ENCODE measurements at regions not wholly inside any gene's neighbourhood (a gene's known extent, or its start where the extent isn't known, plus 50 kb on each side); places are given as distances from the start of the nearest gene placed in this dataset.

- WGBS, 2 donors = 45 to 47% methylated on average over 8 of the region's 8 CpGs
- no peak for DNase-seq (ENCODE audit: low spot score in 2 of 2)
Measured at GRCh38 chr14:76585616-76586015, 175.7 kb upstream of the VASH1 start.

GRCh38 chr14:76589246-76589645 is 172.0 kb upstream of the VASH1 start:
- no peaks in the 10 kb centered on the region for H3K4me1 ChIP-seq
- no peak for TF ChIP-seq EP300 (IDR thresholded peaks at IDR 0.05)
- no peak for TF ChIP-seq CTCF (IDR thresholded peaks at IDR 0.05)
- no peak for TF ChIP-seq POLR2A (IDR thresholded peaks at IDR 0.05)
- no peak overlapping the region for H3K27ac ChIP-seq
- H3K4me3 ChIP-seq = no peak overlapping the region
- DNase-seq (ENCODE audit: low spot score in 2 of 2) = no peak
- no peaks in the 10 kb centered on the region for H3K27me3 ChIP-seq
- WGBS, 2 donors = 94 to 95% methylated on average over 4 of the region's 4 CpGs
- H3K36me3 ChIP-seq = no peaks in the 10 kb centered on the region
- no peaks in the 10 kb centered on the region for H3K9me3 ChIP-seq

More at GRCh38 chr14:76585616-76586015, 175.7 kb upstream of the VASH1 start:
- Histone ChIP-seq H3K9me3 (no peaks in the 10 kb centered on the region), H3K4me3 (no peak overlapping the region), H3K4me1 (no peaks in the 10 kb centered on the region), H3K27me3 (no peaks in the 10 kb centered on the region), H3K36me3 (no peaks in the 10 kb centered on the region), H3K27ac (no peak overlapping the region)
- no peak for TF ChIP-seq POLR2A (IDR thresholded peaks at IDR 0.05)

DNA sequence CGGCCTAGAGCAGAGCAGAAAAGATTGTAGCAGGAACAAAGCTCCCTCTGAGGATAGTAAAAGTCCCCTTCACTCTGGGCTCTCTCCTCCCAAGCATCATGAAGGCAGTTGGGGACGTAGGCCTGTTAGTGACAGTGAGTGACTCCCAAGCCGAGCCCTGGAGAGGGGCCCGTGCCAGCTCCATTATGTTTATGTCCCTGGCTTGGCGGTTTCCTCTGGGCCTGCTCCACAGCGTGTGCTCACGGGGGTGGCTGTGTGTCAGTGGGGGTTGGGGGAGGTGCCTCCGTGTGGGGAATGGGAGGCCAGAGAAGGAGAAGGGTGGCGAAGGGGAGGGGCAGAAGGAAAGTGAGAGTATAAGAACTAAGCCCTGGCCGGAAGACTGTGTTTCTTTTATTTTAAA is 170.0 kb upstream of the VASH1 start:
- WGBS, 2 donors = 20 to 23% methylated on average over 9 to 10 of the region's 10 CpGs
- DNase-seq (ENCODE audit: low spot score in 2 of 2) = no peak
- no peak overlapping the region for H3K27ac ChIP-seq
- H3K4me1 ChIP-seq = no peaks in the 10 kb centered on the region
- H3K9me3 ChIP-seq = no peaks in the 10 kb centered on the region
- TF ChIP-seq CTCF (IDR thresholded peaks at IDR 0.05) (no peak), POLR2A (IDR thresholded peaks at IDR 0.05) (no peak), EP300 (IDR thresholded peaks at IDR 0.05) (no peak)
- no peaks in the 10 kb centered on the region for H3K27me3 ChIP-seq
- no peaks in the 10 kb centered on the region for H3K36me3 ChIP-seq
- H3K4me3 ChIP-seq = no peak overlapping the region

- DNase-seq (ENCODE audit: low spot score in 2 of 2) = no peak
- Histone ChIP-seq H3K4me1 (no peaks in the 10 kb centered on the region), H3K9me3 (no peaks in the 10 kb centered on the region), H3K36me3 (no peaks in the 10 kb centered on the region), H3K4me3 (no peak overlapping the region), H3K27ac (no peak overlapping the region), H3K27me3 (no peaks in the 10 kb centered on the region)
- TF ChIP-seq POLR2A (IDR thresholded peaks at IDR 0.05) (no peak), EP300 (IDR thresholded peaks at IDR 0.05) (no peak), CTCF (IDR thresholded peaks at IDR 0.05) (no peak)
- WGBS, 2 donors = 72 to 73% methylated on average over 5 of the region's 5 CpGs
Measured at GRCh38 chr14:76595266-76595665, 166.0 kb upstream of the VASH1 start.

- TF ChIP-seq POLR2A (IDR thresholded peaks at IDR 0.05) (no peak), EP300 (IDR thresholded peaks at IDR 0.05) (no peak), CTCF (IDR thresholded peaks at IDR 0.05) (no peak)
- Histone ChIP-seq H3K9me3 (peaks cover 0 to 5% (median 0%) of the 10 kb centered on the region in 4 donors), H3K4me3 (no peak overlapping the region), H3K27ac (no peak overlapping the region), H3K27me3 (no peaks in the 10 kb centered on the region), H3K4me1 (no peaks in the 10 kb centered on the region), H3K36me3 (no peaks in the 10 kb centered on the region)
- WGBS, 2 donors = 80 to 87% methylated on average over 3 of the region's 3 CpGs
- DNase-seq (ENCODE audit: low spot score in 2 of 2) = no peak
Measured at GRCh38 chr14:76597387-76597786, 163.9 kb upstream of the VASH1 start.

DNA sequence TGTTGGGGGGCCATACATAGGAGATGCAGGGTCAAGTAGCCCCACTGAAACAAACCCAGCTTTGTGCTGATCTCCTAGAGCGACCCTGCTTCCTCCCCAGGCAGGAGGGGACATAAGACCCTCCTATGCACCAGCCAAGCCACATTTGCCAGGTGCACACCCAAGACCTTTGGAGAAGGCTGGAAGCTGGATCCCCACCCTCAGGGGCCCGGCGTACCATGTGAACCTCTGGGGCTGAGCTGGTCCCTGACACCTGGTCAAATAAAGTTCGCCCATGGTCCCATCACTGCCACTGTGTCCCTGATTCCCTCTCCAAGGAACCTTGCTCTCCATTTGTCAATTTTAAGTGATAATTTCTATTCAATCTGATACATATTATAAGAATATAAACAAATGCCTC is 162.1 kb upstream of the VASH1 start:
- Histone ChIP-seq H3K4me1 (no peaks in the 10 kb centered on the region), H3K4me3 (no peak overlapping the region), H3K27me3 (no peaks in the 10 kb centered on the region), H3K36me3 (no peaks in the 10 kb centered on the region), H3K27ac (no peak overlapping the region), H3K9me3 (peaks cover 0 to 5% (median 0%) of the 10 kb centered on the region in 4 donors)
- WGBS, 2 donors = 74 to 75% methylated on average over 4 of the region's 4 CpGs
- DNase-seq (ENCODE audit: low spot score in 2 of 2) = no peak
- no peak for TF ChIP-seq CTCF (IDR thresholded peaks at IDR 0.05)
- no peak for TF ChIP-seq EP300 (IDR thresholded peaks at IDR 0.05)
- TF ChIP-seq POLR2A (IDR thresholded peaks at IDR 0.05) = no peak

Data from tibial nerve (tissue), 4 donors.